ENCODE measurements at regions not wholly inside any gene's neighbourhood (a gene's known extent, or its start where the extent isn't known, plus 50 kb on each side); places are given as distances from the start of the nearest gene placed in this dataset.

- H3K36me3 ChIP-seq (ENCODE audit: insufficient read depth) = no peaks in the 10 kb centered on the region
- peaks cover 21% of the 10 kb centered on the region for H3K4me1 ChIP-seq (ENCODE audit: insufficient read depth)
- H3K9me2 ChIP-seq (ENCODE audit: insufficient read depth) = no peaks in the 10 kb centered on the region
- no peaks in the 10 kb centered on the region for H3F3A ChIP-seq (replicated peaks; ENCODE audit: low read depth)
- no peak overlapping the region for H2AFZ ChIP-seq
- H3K4me3 ChIP-seq = no peak overlapping the region
- Mint-ChIP-seq H3K9me3 (peaks cover 6% of the 10 kb centered on the region; the same call in 2 of the 3 replicates), H3K4me1 (peaks cover 28% of the 10 kb centered on the region), H3K27me3 (ENCODE audit: insufficient read depth, low read depth, poor library complexity) (peaks cover 5% of the 10 kb centered on the region), H3K4me3 (no peak overlapping the region), H3K36me3 (ENCODE audit: low read depth) (peaks cover 7% of the 10 kb centered on the region; the same call in 2 of the 3 replicates), H3K27ac (no peak overlapping the region)
- TF ChIP-seq ZNF114 (CRISPR knock-in tag; IDR thresholded peaks at IDR 0.05) = no peak
- no peak for TF ChIP-seq POLR2AphosphoS5 (IDR thresholded peaks at IDR 0.05; ENCODE audit: low read depth)
- no peak for TF ChIP-seq EZH2 (IDR thresholded peaks at IDR 0.05; ENCODE audit: low read depth, unreplicated experiment)
- TF ChIP-seq JUNB (IDR thresholded peaks at IDR 0.05; ENCODE audit: unreplicated experiment) = no peak
- TF ChIP-seq REST (IDR thresholded peaks at IDR 0.05; ENCODE audit: unreplicated experiment) = no peak
- no peak for TF ChIP-seq ZNF462 (CRISPR knock-in tag; IDR thresholded peaks at IDR 0.05)
- TF ChIP-seq NANOG (IDR thresholded peaks at IDR 0.05; ENCODE audit: borderline replicate concordance) = no peak
- TF ChIP-seq EZH2phosphoT487 (IDR thresholded peaks at IDR 0.05; ENCODE audit: unreplicated experiment) = no peak
- TF ChIP-seq CREB1 (CRISPR knock-in tag; IDR thresholded peaks at IDR 0.05; ENCODE audit: low read depth) = no peak
- no peak for TF ChIP-seq CTCF (conservative IDR thresholded peaks at IDR 0.05; ENCODE audit: low read depth in 2 of 2)
- no peak for TF ChIP-seq ZNF331 (CRISPR knock-in tag; IDR thresholded peaks at IDR 0.05; ENCODE audit: low read depth)
- TF ChIP-seq STAT1 (IDR thresholded peaks at IDR 0.05; ENCODE audit: unreplicated experiment) = no peak
- TF ChIP-seq ETS1 (IDR thresholded peaks at IDR 0.05) = no peak
- no peaks in the 10 kb centered on the region for H3K27me3 ChIP-seq (ENCODE audit: insufficient read depth)
- ATAC-seq = no peak
- no peak for DNase-seq (ENCODE audit: low spot score)
- no peaks in the 10 kb centered on the region for H4K20me1 ChIP-seq (replicated peaks; ENCODE audit: insufficient read depth)
- no peak overlapping the region for H3K27ac ChIP-seq (ENCODE audit: low read depth)
- no peak overlapping the region for H3K4me2 ChIP-seq
- no peaks in the 10 kb centered on the region for H3K79me2 ChIP-seq (replicated peaks; ENCODE audit: insufficient read depth)
Observed at GRCh38 chr17:72239548-72239947, 118.7 kb downstream of the SOX9 start.

Data from GM23338 (cell line).